ENCODE measurements at regions not wholly inside any gene's neighbourhood (a gene's known extent, or its start where the extent isn't known, plus 50 kb on each side); places are given as distances from the start of the nearest gene placed in this dataset.

GRCh38 chr5:167123126-167123525, 1168.3 kb upstream of the WWC1 start:
- Histone ChIP-seq H3K36me3 (no peaks in the 10 kb centered on the region), H3K9me3 (ENCODE audit: low read depth) (no peaks in the 10 kb centered on the region), H3K4me1 (ENCODE audit: low read depth) (no peaks in the 10 kb centered on the region), H3K4me3 (no peak overlapping the region), H3K27ac (no peak overlapping the region), H3K27me3 (no peaks in the 10 kb centered on the region)
- DNase-seq (ENCODE audit: low read depth in 1 of 2, low spot score in 1 of 2), result no peak
- no peak for TF ChIP-seq CTCF (IDR thresholded peaks at IDR 0.05; ENCODE audit: low read depth, low read length)

- Histone ChIP-seq H3K27ac (no peak overlapping the region), H3K4me3 (no peak overlapping the region), H3K4me1 (ENCODE audit: low read depth) (no peaks in the 10 kb centered on the region), H3K36me3 (no peaks in the 10 kb centered on the region), H3K9me3 (ENCODE audit: low read depth) (no peaks in the 10 kb centered on the region), H3K27me3 (no peaks in the 10 kb centered on the region)
- TF ChIP-seq CTCF (IDR thresholded peaks at IDR 0.05; ENCODE audit: low read depth, low read length), result no peak
- no peak for DNase-seq (ENCODE audit: low read depth in 1 of 2, low spot score in 1 of 2)
These were observed 1162.9 kb upstream of the WWC1 start for GRCh38 chr5:167128581-167128980.

- Histone ChIP-seq H3K4me3 (no peak overlapping the region), H3K27me3 (no peaks in the 10 kb centered on the region), H3K36me3 (no peaks in the 10 kb centered on the region), H3K27ac (no peak overlapping the region), H3K9me3 (ENCODE audit: low read depth) (no peaks in the 10 kb centered on the region), H3K4me1 (ENCODE audit: low read depth) (no peaks in the 10 kb centered on the region)
- DNase-seq (ENCODE audit: low read depth in 1 of 2, low spot score in 1 of 2), result no peak
- TF ChIP-seq CTCF (IDR thresholded peaks at IDR 0.05; ENCODE audit: low read depth, low read length), result no peak
These were observed 1150.7 kb upstream of the WWC1 start for GRCh38 chr5:167140548-167141291.

- H3K36me3 ChIP-seq, result no peaks in the 10 kb centered on the region
- no peaks in the 10 kb centered on the region for H3K9me3 ChIP-seq (ENCODE audit: low read depth)
- H3K4me1 ChIP-seq (ENCODE audit: low read depth), result no peaks in the 10 kb centered on the region
- no peak for DNase-seq (ENCODE audit: low read depth in 1 of 2, low spot score in 1 of 2)
- no peak for TF ChIP-seq CTCF (IDR thresholded peaks at IDR 0.05; ENCODE audit: low read depth, low read length)
- no peak overlapping the region for H3K4me3 ChIP-seq
- H3K27ac ChIP-seq, result no peak overlapping the region
- H3K27me3 ChIP-seq, result no peaks in the 10 kb centered on the region
These were observed 1147.7 kb upstream of the WWC1 start for GRCh38 chr5:167143716-167144115.

GRCh38 chr5:167145841-167146240, 1145.6 kb upstream of the WWC1 start:
- no peak overlapping the region for H3K4me3 ChIP-seq
- no peak for TF ChIP-seq CTCF (IDR thresholded peaks at IDR 0.05; ENCODE audit: low read depth, low read length)
- no peaks in the 10 kb centered on the region for H3K27me3 ChIP-seq

More at GRCh38 chr5:167145841-167146240, 1145.6 kb upstream of the WWC1 start:
- Histone ChIP-seq H3K9me3 (ENCODE audit: low read depth) (no peaks in the 10 kb centered on the region), H3K36me3 (no peaks in the 10 kb centered on the region), H3K27ac (no peak overlapping the region), H3K4me1 (ENCODE audit: low read depth) (no peaks in the 10 kb centered on the region)
- DNase-seq (ENCODE audit: low read depth in 1 of 2, low spot score in 1 of 2), result no peak

Measured in cardiac muscle cell (in vitro differentiated cells and primary cell).